Thyroid gland (tissue), 4 donors: ENCODE measurements at regions not wholly inside any gene's neighbourhood (a gene's known extent, or its start where the extent isn't known, plus 50 kb on each side); places are given as distances from the start of the nearest gene placed in this dataset.
A peak's percentile ranks its signal among the peaks of the same experiment; 100 is the strongest.

Experiments used
- CTCF ChIP-seq, 6 experiments: fragments of 200-600 bp in 3 of 6; fragments of 450-650 bp in 3 of 6; sonication (generic) in 3 of 6; IDR thresholded peaks; one replicate each; pipeline ENCODE4 v1.5.1; 2016 to 2019; ENCODE audit warnings: antibody characterized with exemption in 6 of 6, mild to moderate bottlenecking in 2 of 6, inconsistent platforms in 1 of 6, moderate library complexity in 1 of 6
- POLR2A ChIP-seq, 2 donors: fragments of 450-650 bp; IDR thresholded peaks; one replicate each; pipeline ENCODE4 v1.6.1; 2017; ENCODE audit warnings: antibody characterized with exemption in 2 of 2, mild to moderate bottlenecking in 2 of 2, moderate library complexity in 1 of 2

GRCh38 chr5:15286650-15287049 is 213.3 kb upstream of the FBXL7 start:
- TF ChIP-seq CTCF (IDR thresholded peaks at IDR 0.05) (peak in 3 of 6 experiments; percentile 15 to 32 (median 28)), POLR2A (IDR thresholded peaks at IDR 0.05) (no peak)
